GM18511 (cell line): ENCODE measurements at regions not wholly inside any gene's neighbourhood (a gene's known extent, or its start where the extent isn't known, plus 50 kb on each side); places are given as distances from the start of the nearest gene placed in this dataset.
A peak's percentile ranks its signal among the peaks of the same experiment; 100 is the strongest.
"Not testable (repeated sequence)": the region's sequence is repeated elsewhere in the genome, so short reads cannot be mapped to it uniquely, and the experiment has no call there.

Source experiments
- ATAC-seq: cut with Tn5 transposase; IDR thresholded peaks from one replicate; pipeline ENCODE4 v1.9.1; 2021; ENCODE audit warnings: mild to moderate bottlenecking, moderate library complexity; ENCODE audit not compliant: unreplicated experiment

GRCh38 chr10:83706952-83707582 is 432.2 kb upstream of the GHITM start:
- no peak for ATAC-seq

GRCh38 chr10:83713423-83713822 is 425.9 kb upstream of the GHITM start:
- no peak for ATAC-seq

GRCh38 chr10:83723080-83723479 is 416.2 kb upstream of the GHITM start:
- ATAC-seq, result no peak

DNA sequence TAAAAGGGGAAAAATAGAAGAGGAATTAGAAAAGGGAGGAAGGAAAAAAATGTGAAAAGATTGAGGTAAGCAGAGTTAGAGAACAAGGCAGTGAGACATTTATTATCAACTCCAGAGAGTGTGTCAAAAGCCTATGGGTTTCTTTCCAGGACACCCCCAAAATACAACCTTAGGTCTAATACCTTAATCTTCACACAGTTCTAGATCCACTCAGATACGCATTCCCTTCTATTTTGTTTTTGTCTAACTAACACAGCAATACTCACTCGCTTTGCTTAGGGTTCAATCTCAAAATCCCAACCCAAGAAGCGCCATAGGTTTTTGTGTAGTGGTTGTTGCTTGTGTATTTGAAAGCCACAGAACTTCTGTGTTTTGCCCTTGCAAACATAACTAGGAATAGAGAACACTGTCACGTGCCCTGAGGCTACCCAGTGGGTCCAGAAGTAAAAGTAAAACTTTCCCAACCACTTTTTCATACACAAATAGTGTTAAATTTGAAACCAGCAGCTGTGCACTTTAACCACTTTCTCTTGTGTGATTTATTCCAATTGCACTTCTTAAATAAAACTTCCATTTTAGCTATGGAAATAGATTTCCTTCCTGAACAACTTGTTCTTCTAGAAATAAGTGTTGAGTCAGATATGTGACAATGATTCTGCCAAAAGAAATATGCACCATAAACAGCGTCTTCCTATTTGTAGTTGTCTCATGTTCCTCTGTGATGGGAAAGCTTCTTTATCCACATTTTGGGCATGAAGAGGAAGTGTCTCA is 414.7 kb upstream of the GHITM start:
- peak; percentile 88 for ATAC-seq

DNA sequence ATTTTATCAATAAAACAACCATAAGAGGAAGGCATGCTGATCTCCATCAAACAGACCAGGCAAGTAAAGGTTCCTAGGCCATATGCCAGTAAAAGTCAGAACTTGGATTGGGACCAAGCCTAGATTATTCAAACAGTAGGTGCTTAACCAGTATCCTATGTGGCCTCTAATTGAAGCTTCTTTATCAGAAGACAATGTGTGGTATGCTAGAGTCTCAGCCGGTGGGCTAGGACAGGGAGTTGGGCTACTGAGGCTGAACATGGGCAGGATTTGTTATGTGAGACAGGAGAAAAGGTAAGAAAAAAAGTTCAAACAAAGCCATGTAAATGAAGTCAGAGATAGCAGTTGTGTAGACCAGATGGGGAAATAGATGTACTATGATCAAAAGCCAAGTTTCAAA is 413.7 kb upstream of the GHITM start:
- no peak for ATAC-seq

DNA sequence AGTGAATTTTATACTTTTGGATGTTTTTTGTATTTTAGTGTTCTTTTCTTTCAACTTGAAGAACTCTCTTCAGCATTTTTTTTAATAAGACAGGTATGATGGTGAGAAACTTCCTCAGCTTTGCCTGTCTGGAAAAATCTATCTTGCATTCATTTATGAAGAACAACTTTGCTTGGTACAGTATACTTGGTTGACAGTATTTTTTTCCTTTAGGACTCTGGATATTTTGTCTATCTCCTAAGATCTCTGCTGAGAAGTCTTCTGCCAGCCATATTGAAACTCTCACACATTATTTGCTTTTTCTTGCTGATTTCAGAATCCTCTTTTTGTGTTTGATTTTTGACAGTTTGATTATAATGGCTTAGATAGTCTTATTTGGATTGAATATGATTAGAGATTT is 405.0 kb upstream of the GHITM start:
- no peak for ATAC-seq

DNA sequence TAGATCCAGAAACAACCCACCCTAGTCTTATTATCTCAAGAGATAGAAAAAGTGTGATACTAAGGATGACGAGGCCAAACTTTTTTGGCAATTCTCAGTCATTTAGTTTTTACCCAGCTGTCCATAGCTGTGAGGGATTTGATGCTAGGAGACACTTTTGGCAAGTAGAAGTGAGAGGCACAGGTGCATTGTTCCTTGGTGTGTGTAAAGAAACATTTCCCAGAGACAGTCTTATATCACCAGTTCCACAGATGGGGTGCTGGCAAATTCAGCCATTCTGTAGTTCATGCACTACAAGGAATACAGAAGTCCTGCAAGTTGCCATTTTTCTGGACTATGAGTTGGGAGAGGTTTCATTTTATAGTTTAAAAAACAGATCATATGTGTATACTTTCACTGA is 403.3 kb upstream of the GHITM start:
- ATAC-seq, result no peak

DNA sequence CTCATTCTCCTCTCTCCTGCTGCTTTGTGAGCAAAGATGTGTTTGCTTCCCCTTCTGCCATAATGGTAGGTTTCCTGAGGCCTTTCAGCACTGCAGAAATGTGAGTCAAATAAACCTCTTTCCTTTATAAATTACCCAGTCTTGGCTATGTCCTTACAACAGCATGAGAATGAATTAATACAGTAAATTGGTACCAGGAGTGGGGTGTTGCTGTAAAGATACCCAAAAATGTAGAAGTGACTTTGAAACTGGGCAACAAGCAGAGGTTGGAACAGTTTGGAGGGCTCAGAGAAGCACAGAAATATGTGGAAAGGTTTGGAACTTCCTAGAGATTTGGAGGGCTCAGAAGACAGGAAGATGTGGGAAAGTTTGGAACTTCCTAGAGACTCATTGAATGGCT is 388.7 kb upstream of the GHITM start:
- ATAC-seq, result no peak

DNA sequence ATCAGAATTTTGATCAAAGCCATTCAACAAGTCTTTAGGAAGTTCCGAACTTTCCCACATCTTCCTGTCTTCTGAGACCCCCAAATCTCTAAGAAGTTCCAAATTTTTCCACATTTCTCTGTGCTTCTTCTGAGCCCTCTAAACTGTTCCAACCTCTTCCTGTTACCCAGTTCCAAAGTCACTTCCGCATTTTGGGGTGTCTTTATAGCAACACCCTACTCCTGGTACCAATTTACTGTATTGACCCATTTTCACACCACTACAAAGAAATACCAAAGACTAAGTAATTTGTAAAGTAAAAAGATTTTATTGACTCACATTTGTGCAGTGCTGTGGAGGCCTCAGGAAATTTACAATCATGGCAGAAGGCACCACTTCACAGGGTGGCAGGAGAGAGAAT is 385.8 kb upstream of the GHITM start:
- ATAC-seq, result no peak

GRCh38 chr10:83754857-83755256 is 384.5 kb upstream of the GHITM start:
- ATAC-seq, result no peak

- ATAC-seq, result no peak
These were observed 379.2 kb upstream of the GHITM start for GRCh38 chr10:83760142-83760541.

DNA sequence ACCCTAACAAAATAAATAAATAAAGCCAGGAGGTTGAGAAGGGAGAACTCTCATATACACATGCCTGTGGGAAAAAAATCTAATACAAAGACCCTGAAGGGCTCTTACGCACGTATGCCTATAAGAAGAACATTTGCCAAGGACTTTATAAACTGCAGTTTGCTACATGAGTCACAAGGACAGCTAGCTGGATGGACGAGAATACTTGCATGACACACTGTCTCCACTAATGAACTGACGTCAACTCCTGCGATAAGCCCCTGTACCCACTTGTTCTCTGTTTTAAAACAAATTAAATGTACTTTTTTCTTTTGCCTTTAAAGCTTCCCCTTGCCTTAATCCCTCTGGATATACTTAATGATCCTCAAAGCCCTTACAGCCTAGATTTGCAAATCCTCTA is 374.6 kb upstream of the GHITM start:
- ATAC-seq, result no peak

DNA sequence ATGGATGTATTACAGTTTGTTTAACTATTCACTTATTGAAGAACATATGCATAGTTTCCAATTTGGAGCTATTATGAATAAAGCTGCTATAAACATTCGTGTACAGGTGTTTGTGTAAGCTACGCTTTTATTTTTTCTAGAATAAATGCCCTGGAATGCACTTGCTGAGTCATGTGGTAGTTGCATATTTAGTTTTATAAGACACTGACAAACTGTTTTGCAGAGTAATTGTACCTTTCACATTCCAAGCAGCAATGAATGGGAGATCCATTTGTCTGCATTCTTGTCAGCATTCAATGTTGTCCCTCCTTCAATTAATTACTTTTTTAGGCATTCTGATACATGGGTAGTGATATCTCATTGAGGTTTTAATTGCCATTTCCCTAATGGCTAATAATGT is 373.6 kb upstream of the GHITM start:
- ATAC-seq, result no peak

- no peak for ATAC-seq
These were observed 370.0 kb upstream of the GHITM start for GRCh38 chr10:83769281-83769820.

GRCh38 chr10:83786701-83787100 is 352.6 kb upstream of the GHITM start:
- not testable (repeated sequence) for ATAC-seq

DNA sequence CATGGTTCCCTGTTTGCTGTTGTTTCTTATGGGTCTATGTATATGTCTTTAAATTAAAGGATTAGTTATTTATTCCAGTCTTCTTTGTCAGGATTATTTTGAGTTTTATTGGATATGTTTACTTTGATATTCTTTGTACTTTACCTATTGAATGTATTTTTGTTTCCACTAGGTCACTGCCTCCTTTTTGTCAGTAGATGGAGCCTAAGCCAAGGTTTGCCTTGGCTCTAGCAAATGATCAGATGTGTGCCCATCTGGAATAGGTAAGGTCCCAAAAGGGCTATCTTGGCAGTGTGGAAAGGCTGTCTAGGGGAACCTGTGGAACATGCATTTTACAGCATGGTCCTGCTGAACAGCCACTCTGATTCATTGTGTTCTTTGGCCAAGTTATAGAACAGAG is 337.3 kb upstream of the GHITM start:
- ATAC-seq, result no peak

- ATAC-seq, result no peak
These were observed 332.6 kb upstream of the GHITM start for GRCh38 chr10:83806717-83807116.

DNA sequence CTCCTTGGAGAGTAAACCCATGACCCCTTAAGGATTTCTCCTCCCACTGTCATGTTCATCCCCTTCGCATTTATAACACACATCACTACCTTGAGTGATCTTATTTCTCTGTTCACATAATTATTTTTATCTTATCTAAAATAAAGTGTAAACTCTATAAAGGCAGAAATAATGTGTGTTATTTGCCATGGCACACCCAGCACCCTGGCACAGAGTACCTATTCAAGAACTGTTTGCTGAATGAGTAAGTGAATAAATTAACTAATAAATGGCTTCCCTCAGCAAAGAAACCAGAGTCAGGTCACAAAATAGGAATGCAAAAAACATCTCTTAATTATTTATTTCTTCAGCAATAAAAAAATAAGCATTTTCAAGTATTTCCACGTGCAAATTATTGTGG is 330.3 kb upstream of the GHITM start:
- no peak for ATAC-seq

DNA sequence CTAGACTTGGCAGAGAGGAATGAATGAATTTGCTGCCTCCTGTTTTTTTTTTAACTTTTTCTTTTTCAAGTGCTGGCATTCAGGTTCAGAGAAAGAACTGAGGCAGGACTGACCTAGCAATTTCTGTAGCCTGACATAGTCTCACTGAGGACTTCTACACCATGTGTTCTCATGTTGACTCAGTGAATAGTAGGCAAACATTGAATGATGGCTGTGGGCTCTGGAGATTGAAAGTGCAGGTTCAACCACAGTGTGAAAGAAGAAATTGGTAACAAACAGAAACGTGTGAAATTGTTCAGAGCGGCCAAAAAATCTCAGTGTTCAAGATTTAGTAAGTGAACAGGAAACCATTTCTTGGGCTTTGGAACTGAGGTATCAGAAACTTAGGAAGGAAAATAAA is 322.4 kb upstream of the GHITM start:
- ATAC-seq, result no peak

- no peak for ATAC-seq
These were observed 321.5 kb upstream of the GHITM start for GRCh38 chr10:83817797-83818196.

DNA sequence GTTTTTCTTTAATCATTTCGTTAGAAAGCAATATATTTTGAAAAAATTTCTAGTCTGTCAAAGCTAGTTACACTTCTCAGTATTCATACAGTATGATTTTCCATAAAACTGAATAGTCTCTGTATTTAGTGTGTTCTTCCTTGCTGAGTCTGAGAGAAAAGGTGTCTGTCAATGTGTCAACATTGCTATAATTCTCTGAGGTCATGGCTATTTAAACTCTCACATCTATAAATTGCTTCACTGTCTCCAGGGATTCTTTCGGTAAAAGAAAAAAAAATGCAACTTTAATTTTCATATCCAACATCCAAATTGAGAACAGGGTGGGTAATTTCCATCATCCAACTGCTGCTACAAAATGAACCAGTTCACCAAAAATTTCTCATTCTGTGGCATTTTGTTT is 319.7 kb upstream of the GHITM start:
- no peak for ATAC-seq

DNA sequence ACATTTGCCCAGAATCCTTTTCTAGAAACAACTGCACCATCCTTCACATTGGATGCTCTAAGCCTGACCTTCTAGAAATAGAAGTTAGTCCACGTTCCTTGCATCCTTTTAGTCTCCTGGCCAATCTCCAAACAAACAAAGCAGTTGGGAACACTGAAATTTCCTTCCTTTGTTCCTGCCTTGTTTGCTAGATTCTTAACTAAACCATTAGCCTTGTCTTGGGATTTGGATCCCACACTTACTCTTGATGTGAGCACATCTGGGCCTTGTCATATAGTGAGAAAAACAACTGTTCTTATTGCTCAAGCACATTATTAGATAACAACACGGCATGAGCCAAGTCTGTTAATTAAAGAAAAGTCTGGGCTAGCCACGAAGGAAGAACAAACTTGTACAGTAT is 319.3 kb upstream of the GHITM start:
- no peak for ATAC-seq

DNA sequence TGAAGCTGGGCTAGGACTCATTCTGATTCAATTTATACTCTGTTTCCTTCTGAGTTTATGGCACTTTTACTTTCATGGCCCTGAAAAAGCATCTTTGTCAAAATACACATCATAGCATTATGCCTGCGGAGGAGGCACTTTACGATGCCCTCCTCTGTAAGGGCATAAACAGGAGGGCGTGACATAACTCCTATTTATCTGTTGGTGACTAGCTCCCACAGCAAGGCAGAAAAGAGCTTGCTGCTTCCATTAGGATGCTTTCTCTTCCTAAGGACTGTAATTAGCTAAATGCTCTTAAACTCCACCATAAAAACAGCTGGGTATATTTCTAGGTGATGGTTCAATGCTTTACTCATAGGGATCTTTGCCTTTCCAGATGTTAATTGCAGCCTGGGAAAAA is 315.2 kb upstream of the GHITM start:
- no peak for ATAC-seq
